Breast epithelium (tissue), 3 donors: ENCODE measurements at regions not wholly inside any gene's neighbourhood (a gene's known extent, or its start where the extent isn't known, plus 50 kb on each side); places are given as distances from the start of the nearest gene placed in this dataset.

ENCODE experiments used
- CTCF ChIP-seq, 3 donors: fragments of 450-650 bp; IDR thresholded peaks; one replicate each; pipeline ENCODE4 v1.5.1; 2016 to 2017; ENCODE audit warnings: antibody characterized with exemption in 3 of 3, mild to moderate bottlenecking in 3 of 3, moderate library complexity in 3 of 3
- POLR2A ChIP-seq: fragments of 450-650 bp; IDR thresholded peaks from one replicate; pipeline ENCODE4 v1.6.1; 2016; ENCODE audit warnings: antibody characterized with exemption, mild to moderate bottlenecking, moderate library complexity
- POLR2AphosphoS5 ChIP-seq, 3 donors: sonication (generic); formaldehyde crosslinking; IDR thresholded peaks; one replicate each; pipeline ENCODE4 v1.6.1; 2017; ENCODE audit warnings: antibody characterized with exemption in 3 of 3

- TF ChIP-seq CTCF (IDR thresholded peaks at IDR 0.05) (no peak), POLR2AphosphoS5 (IDR thresholded peaks at IDR 0.05) (no peak), POLR2A (no peak)
Measured at GRCh38 chrX:20394451-20394850, 127.7 kb upstream of the RPS6KA3 start.
